Smooth muscle cell (in vitro differentiated cells): ENCODE measurements at regions not wholly inside any gene's neighbourhood (a gene's known extent, or its start where the extent isn't known, plus 50 kb on each side); places are given as distances from the start of the nearest gene placed in this dataset.
A peak's percentile ranks its signal among the peaks of the same experiment; 100 is the strongest.

Source experiments
- DNase-seq: peaks from one replicate; lab custom pipeline; 2025; ENCODE audit not compliant: unreplicated experiment; lab: John Stamatoyannopoulos, UW
- H2AFZ ChIP-seq: fragments of 200-600 bp; sonication (generic); 2 replicates; pipeline ENCODE4 v1.6.0; 2016; ENCODE audit warnings: antibody characterized with exemption, low read depth, mild to moderate bottlenecking
- H3F3A ChIP-seq: fragments of 200-600 bp; sonication (generic); 2 replicates; pipeline ENCODE4 v1.6.0; 2017; ENCODE audit warnings: antibody characterized with exemption, low read depth
- H3K27ac ChIP-seq: fragments of 200-600 bp; sonication (generic); 2 replicates; pipeline ENCODE4 v1.5.1; 2016; ENCODE audit warnings: low read depth, mild to moderate bottlenecking
- H3K27me3 ChIP-seq: fragments of 200-600 bp; sonication (generic); 2 replicates; pipeline ENCODE4 v1.6.1; 2016; ENCODE audit warnings: low read depth, mild to moderate bottlenecking
- H3K36me3 ChIP-seq: fragments of 200-600 bp; sonication (generic); 2 replicates; pipeline ENCODE4 v1.5.1; 2016; ENCODE audit warnings: low read depth
- H3K4me1 ChIP-seq: fragments of 200-600 bp; sonication (generic); 2 replicates; pipeline ENCODE4 v1.5.1; 2016; ENCODE audit warnings: low read depth
- H3K4me2 ChIP-seq: fragments of 200-600 bp; sonication (generic); 2 replicates; pipeline ENCODE4 v1.6.0; 2016; ENCODE audit warnings: mild to moderate bottlenecking
- H3K4me3 ChIP-seq: fragments of 200-600 bp; sonication (generic); 2 replicates; pipeline ENCODE4 v1.5.1; 2016; ENCODE audit warnings: mild to moderate bottlenecking
- H3K79me2 ChIP-seq: fragments of 200-600 bp; sonication (generic); 2 replicates; pipeline ENCODE4 v1.6.0; 2016; ENCODE audit warnings: low read depth, mild to moderate bottlenecking
- H3K9ac ChIP-seq: fragments of 200-600 bp; sonication (generic); 2 replicates; pipeline ENCODE4 v1.6.0; 2016; ENCODE audit warnings: low read depth
- H3K9me3 ChIP-seq: fragments of 200-600 bp; sonication (generic); replicated peaks from 2 replicates; pipeline ENCODE4 v1.5.1; 2016; ENCODE audit warnings: low read depth
- H4K20me1 ChIP-seq: fragments of 200-600 bp; sonication (generic); 2 replicates; pipeline ENCODE4 v1.6.0; 2016; ENCODE audit warnings: low read depth
- WGBS: methylation state at CpG from one replicate; pipeline ENCODE4 v1.1.7; 2016; ENCODE audit warnings: low lambda C conversion rate; 5-methylcytosine and 5-hydroxymethylcytosine counted together
- TF ChIP-seq, protein P1 (sequence below): fragments of 200-600 bp; sonication (generic); IDR thresholded peaks from 2 replicates; pipeline ENCODE4 v1.5.1; 2017; ENCODE audit warnings: borderline replicate concordance, mild to moderate bottlenecking, antibody characterized with exemption; ENCODE audit not compliant: insufficient read depth, poor library complexity, severe bottlenecking

DNA sequence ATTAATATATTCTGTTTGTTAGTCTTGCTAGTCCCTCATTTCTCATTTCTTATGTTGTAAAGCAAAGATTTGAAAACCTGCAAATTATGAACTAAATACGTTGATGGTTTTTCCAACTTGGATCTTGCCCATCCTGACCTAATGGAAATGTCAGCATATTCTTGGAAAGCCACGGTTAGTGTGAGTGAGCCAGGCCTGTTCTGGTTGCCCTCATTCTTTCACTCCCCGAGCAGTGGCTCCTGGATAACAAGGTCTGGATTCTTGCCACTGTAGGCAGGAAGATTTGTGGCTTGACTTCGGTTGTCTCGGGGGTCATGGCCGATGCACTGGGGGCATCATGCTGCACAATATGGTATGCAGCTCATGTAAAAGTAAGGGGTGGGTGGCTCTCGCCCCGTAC, 359.1 kb downstream of the MEIS1 start:
- Histone ChIP-seq H3K27me3 (no peaks in the 10 kb centered on the region), H3K9ac (no peak overlapping the region), H3K79me2 (no peaks in the 10 kb centered on the region), H2AFZ (no peak overlapping the region), H3K4me1 (no peaks in the 10 kb centered on the region), H3K36me3 (no peaks in the 10 kb centered on the region), H3F3A (no peaks in the 10 kb centered on the region), H3K4me2 (no peak overlapping the region), H3K4me3 (no peak overlapping the region), H3K27ac (no peak overlapping the region), H3K9me3 (no peaks in the 10 kb centered on the region), H4K20me1 (no peaks in the 10 kb centered on the region)
- DNase-seq: no peak
- WGBS: 79% methylated on average over 8 of the region's 8 CpGs
- TF ChIP-seq, protein P1, sequence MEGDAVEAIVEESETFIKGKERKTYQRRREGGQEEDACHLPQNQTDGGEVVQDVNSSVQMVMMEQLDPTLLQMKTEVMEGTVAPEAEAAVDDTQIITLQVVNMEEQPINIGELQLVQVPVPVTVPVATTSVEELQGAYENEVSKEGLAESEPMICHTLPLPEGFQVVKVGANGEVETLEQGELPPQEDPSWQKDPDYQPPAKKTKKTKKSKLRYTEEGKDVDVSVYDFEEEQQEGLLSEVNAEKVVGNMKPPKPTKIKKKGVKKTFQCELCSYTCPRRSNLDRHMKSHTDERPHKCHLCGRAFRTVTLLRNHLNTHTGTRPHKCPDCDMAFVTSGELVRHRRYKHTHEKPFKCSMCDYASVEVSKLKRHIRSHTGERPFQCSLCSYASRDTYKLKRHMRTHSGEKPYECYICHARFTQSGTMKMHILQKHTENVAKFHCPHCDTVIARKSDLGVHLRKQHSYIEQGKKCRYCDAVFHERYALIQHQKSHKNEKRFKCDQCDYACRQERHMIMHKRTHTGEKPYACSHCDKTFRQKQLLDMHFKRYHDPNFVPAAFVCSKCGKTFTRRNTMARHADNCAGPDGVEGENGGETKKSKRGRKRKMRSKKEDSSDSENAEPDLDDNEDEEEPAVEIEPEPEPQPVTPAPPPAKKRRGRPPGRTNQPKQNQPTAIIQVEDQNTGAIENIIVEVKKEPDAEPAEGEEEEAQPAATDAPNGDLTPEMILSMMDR: no peak

DNA sequence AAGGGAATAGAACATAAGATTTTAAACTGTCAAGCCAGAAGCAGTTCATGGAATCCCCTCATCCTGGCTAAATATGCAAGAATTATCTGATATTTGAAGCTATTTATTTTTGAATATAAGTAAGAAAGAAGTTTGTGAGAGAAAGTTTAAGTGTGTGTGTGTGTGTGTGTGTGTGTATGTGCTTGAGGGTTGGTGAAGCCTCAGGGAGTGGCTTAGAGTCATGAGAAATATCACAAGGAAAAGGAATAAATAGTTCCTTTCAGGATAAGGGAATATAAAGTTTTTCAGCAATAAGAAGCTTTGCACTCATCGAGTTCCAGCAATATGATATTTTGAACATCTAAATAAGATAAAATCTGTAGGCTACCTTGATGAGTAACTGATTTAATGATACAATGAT, 359.6 kb downstream of the MEIS1 start:
- TF ChIP-seq, protein P1: no peak
- Histone ChIP-seq H3K9me3 (no peaks in the 10 kb centered on the region), H3K27me3 (no peaks in the 10 kb centered on the region), H3F3A (no peaks in the 10 kb centered on the region), H3K27ac (no peak overlapping the region), H3K4me3 (no peak overlapping the region), H3K36me3 (no peaks in the 10 kb centered on the region), H4K20me1 (no peaks in the 10 kb centered on the region), H3K4me1 (no peaks in the 10 kb centered on the region), H3K9ac (no peak overlapping the region), H2AFZ (no peak overlapping the region), H3K79me2 (no peaks in the 10 kb centered on the region), H3K4me2 (no peak overlapping the region)
- no peak for DNase-seq
- WGBS: 92% methylated on average over 1 of the region's 1 CpG

DNA sequence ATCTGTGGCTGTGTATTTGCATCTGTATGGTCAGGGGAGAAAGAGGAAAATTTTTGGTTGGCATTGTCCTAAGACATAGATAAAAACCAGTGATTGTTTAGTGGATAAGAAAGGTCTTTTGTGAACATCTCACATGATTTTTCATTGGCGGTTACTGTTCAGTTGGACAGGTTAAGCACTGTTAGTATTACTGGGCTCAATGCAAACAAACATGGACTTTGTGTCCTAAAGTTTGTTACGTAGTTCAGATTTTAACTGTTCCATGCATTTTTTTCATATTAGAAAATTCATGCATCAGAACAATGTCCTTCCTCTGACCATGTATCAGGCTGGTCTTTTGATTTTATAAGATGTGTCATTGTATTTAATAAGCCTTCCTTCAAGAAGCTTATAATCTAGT, 368.0 kb downstream of the MEIS1 start:
- 98% methylated on average over 2 of the region's 2 CpGs for WGBS
- no peak overlapping the region for H3K27ac ChIP-seq
- no peak for DNase-seq
- no peaks in the 10 kb centered on the region for H4K20me1 ChIP-seq
- TF ChIP-seq, protein P1: no peak
- H2AFZ ChIP-seq: no peak overlapping the region
- no peaks in the 10 kb centered on the region for H3F3A ChIP-seq
- no peaks in the 10 kb centered on the region for H3K36me3 ChIP-seq
- no peak overlapping the region for H3K4me2 ChIP-seq
- H3K4me3 ChIP-seq: no peak overlapping the region
- peaks cover 10% of the 10 kb centered on the region for H3K4me1 ChIP-seq
- no peaks in the 10 kb centered on the region for H3K79me2 ChIP-seq
- H3K9me3 ChIP-seq: no peaks in the 10 kb centered on the region
- no peaks in the 10 kb centered on the region for H3K27me3 ChIP-seq
- no peak overlapping the region for H3K9ac ChIP-seq

DNA sequence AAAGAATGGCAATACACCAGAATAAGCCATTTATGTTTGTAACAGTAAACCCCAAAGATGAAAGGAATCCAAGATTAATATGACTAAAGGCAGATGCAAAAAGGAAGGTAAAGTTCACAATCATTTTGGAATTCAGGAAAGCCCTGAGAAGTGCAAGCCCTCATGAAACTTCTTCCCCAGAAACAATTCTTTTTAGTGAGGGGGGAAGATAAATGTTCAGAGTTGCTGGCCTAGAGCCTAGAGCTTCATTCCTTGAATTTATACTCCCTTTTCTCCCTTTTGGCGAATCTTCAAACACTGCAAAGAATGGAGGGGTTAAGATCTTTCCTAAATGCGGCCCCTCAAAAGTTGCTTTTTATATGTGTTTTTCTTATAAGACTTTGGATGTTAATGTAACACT, 368.8 kb downstream of the MEIS1 start:
- H3K27me3 ChIP-seq: no peaks in the 10 kb centered on the region
- H3K4me1 ChIP-seq: peaks cover 10% of the 10 kb centered on the region
- H4K20me1 ChIP-seq: no peaks in the 10 kb centered on the region
- no peak overlapping the region for H3K4me2 ChIP-seq
- no peak overlapping the region for H3K4me3 ChIP-seq
- TF ChIP-seq, protein P1: no peak
- WGBS: 100% methylated on average over 2 of the region's 2 CpGs
- no peak for DNase-seq
- H3K27ac ChIP-seq: no peak overlapping the region
- H2AFZ ChIP-seq: peak overlapping the region; percentile 14
- no peaks in the 10 kb centered on the region for H3K9me3 ChIP-seq
- no peaks in the 10 kb centered on the region for H3F3A ChIP-seq
- no peak overlapping the region for H3K9ac ChIP-seq
- no peaks in the 10 kb centered on the region for H3K36me3 ChIP-seq
- H3K79me2 ChIP-seq: no peaks in the 10 kb centered on the region
